HepG2 (cell line): ENCODE measurements at regions not wholly inside any gene's neighbourhood (a gene's known extent, or its start where the extent isn't known, plus 50 kb on each side); places are given as distances from the start of the nearest gene placed in this dataset.

Experiments
- CTCF ChIP-seq: sonication (generic); formaldehyde crosslinking; IDR thresholded peaks from 2 replicates; pipeline ENCODE4 v1.5.0; 2020; ENCODE audit warnings: mild to moderate bottlenecking, missing genetic modification reagents, moderate library complexity
- MAFG ChIP-seq: sonication (generic); formaldehyde crosslinking; IDR thresholded peaks from 2 replicates; pipeline ENCODE4 v1.5.1; 2020; ENCODE audit warnings: mild to moderate bottlenecking, missing genetic modification reagents
- NFIB ChIP-seq: sonication (generic); formaldehyde crosslinking; IDR thresholded peaks from 2 replicates; pipeline ENCODE4 v1.9.0; 2021; ENCODE audit warnings: missing genetic modification reagents, mild to moderate bottlenecking, borderline replicate concordance
- SP1 ChIP-seq, 2 experiments: fragments of 450-650 bp in 1 of 2; sonication (generic) in 1 of 2; formaldehyde crosslinking in 1 of 2; IDR thresholded peaks; 2 replicates each; pipeline versions ENCODE4 v1.4.0 to v1.6.1; 2016 to 2020; ENCODE audit warnings: missing genetic modification reagents in 1 of 2
- TGIF2 ChIP-seq: IDR thresholded peaks from 2 replicates; pipeline ENCODE4 v1.6.1; 2016; ENCODE audit warnings: control low read depth, missing compliant biosample characterization
- XRCC5 ChIP-seq: fragments of 200-400 bp; formaldehyde crosslinking; optimal IDR thresholded peaks from 2 replicates; pipeline ENCODE3; 2017; ENCODE audit warnings: mild to moderate bottlenecking, low read length
- ZBTB20 ChIP-seq: sonication (generic); formaldehyde crosslinking; IDR thresholded peaks from 2 replicates; pipeline ENCODE4 v1.8.1; 2023; ENCODE audit warnings: missing genetic modification reagents, low read depth, mild to moderate bottlenecking, borderline replicate concordance
- ZKSCAN8 ChIP-seq: IDR thresholded peaks from 2 replicates; pipeline ENCODE4 v1.6.1; 2016; ENCODE audit warnings: borderline replicate concordance, missing genetic modification reagents, missing compliant biosample characterization
- ZNF17 ChIP-seq: sonication (generic); formaldehyde crosslinking; IDR thresholded peaks from 2 replicates; pipeline ENCODE4 v1.5.0; 2020; ENCODE audit warnings: mild to moderate bottlenecking, missing genetic modification reagents

- TF ChIP-seq ZKSCAN8 (CRISPR knock-in tag) (no peak), CTCF (CRISPR knock-in tag) (no peak), ZNF17 (no peak), XRCC5 (no peak), TGIF2 (CRISPR knock-in tag) (no peak), SP1 (IDR thresholded peaks at IDR 0.05) (no peak), SP1 (CRISPR knock-in tag; IDR thresholded peaks at IDR 0.05) (no peak), NFIB (CRISPR knock-in tag) (no peak), MAFG (CRISPR knock-in tag) (no peak), ZBTB20 (CRISPR knock-in tag) (no peak)
These were observed 1411.4 kb downstream of the NCAM2 start for GRCh38 chr21:22409571-22409970.
